B cell (primary cell): ENCODE measurements at regions not wholly inside any gene's neighbourhood (a gene's known extent, or its start where the extent isn't known, plus 50 kb on each side); places are given as distances from the start of the nearest gene placed in this dataset.

Experiments
- ATAC-seq: fragments of 200-7000 bp; cut with Tn5 transposase; one replicate; pipeline ENCODE4 v1.10.0; 2021; ENCODE audit warnings: low read depth, mild to moderate bottlenecking, moderate number of reproducible peaks, moderate library complexity
- CTCF ChIA-PET: fragments of 350-600 bp; sonication (Branson Sonifier 250); formaldehyde crosslinking; loops from one replicate; lab custom pipeline; 2021; ENCODE audit warnings: antibody characterized with exemption, inconsistent platforms; lab: Charles Lee
- POLR2A ChIA-PET: fragments of 350-600 bp; sonication (Branson Sonifier 250); formaldehyde crosslinking; loops from one replicate; lab custom pipeline; 2021; ENCODE audit warnings: antibody characterized with exemption; lab: Charles Lee
- DNase-seq: peaks from one replicate; pipeline ENCODE4 v3.0.0; 2013
- H2AFZ ChIP-seq: 2 replicates; pipeline ENCODE4 v1.6.1; 2012; ENCODE audit warnings: mild to moderate bottlenecking, low read depth, low read length; ENCODE audit not compliant: insufficient read depth, poor library complexity, severe bottlenecking
- H3K27ac ChIP-seq, 2 donors: 1 replicate in 1 of 2; 2 replicates in 1 of 2; pipeline ENCODE4 v1.5.1; 2012 to 2013; ENCODE audit warnings: low read length in 2 of 2, mild to moderate bottlenecking in 2 of 2, moderate library complexity in 1 of 2
- H3K27me3 ChIP-seq, 4 experiments: fragments of 200-600 bp in 1 of 4; sonication (generic) in 1 of 4; replicated peaks in 1 of 4; 1 replicate in 2 of 4; 2 replicates in 2 of 4; pipeline versions ENCODE4 v1.6.1 to v1.7.0; 2013 to 2016; ENCODE audit warnings: low read length in 3 of 4, mild to moderate bottlenecking in 2 of 4, mixed read lengths in 1 of 4, moderate library complexity in 1 of 4; ENCODE audit not compliant: insufficient read depth in 4 of 4, control insufficient read depth in 3 of 4; ENCODE audit errors: control extremely low read depth in 1 of 4
- H3K36me3 ChIP-seq, 2 experiments: replicated peaks in 1 of 2; 1 replicate in 1 of 2; 2 replicates in 1 of 2; pipeline versions ENCODE4 v1.6.1 to v1.7.1; 2013; ENCODE audit warnings: low read length in 1 of 2; ENCODE audit not compliant: insufficient read depth in 2 of 2, control insufficient read depth in 1 of 2; ENCODE audit errors: control extremely low read depth in 1 of 2, extremely low read depth in 1 of 2
- H3K4me1 ChIP-seq, 2 donors: fragments of 200-600 bp in 1 of 2; sonication (generic) in 1 of 2; 1 replicate in 1 of 2; 2 replicates in 1 of 2; pipeline versions ENCODE4 v1.5.1 to v1.6.1; 2013 to 2017; ENCODE audit warnings: low read length in 2 of 2; ENCODE audit not compliant: control insufficient read depth in 2 of 2, insufficient read depth in 2 of 2
- H3K4me2 ChIP-seq: replicated peaks from 2 replicates; pipeline ENCODE3; 2012; ENCODE audit warnings: mild to moderate bottlenecking, low read depth, low read length; ENCODE audit not compliant: poor library complexity, severe bottlenecking
- H3K4me3 ChIP-seq, 5 experiments: fragments of 200-600 bp in 1 of 5; sonication (generic) in 1 of 5; 1 replicate in 3 of 5; 2 replicates in 2 of 5; pipeline versions ENCODE4 v1.5.1 to v1.7.0; 2011 to 2016; ENCODE audit warnings: low read length in 4 of 5, mild to moderate bottlenecking in 4 of 5, low read depth in 2 of 5, control low read depth in 1 of 5, moderate library complexity in 1 of 5; ENCODE audit not compliant: insufficient read depth in 1 of 5; ENCODE audit errors: control extremely low read depth in 1 of 5, extremely low read depth in 1 of 5
- H3K79me2 ChIP-seq: fragments of 200-600 bp; sonication (generic); one replicate; pipeline ENCODE4 v1.6.0; 2016; ENCODE audit warnings: low read length; ENCODE audit not compliant: control insufficient read depth, insufficient read depth
- H3K9ac ChIP-seq: fragments of 200-600 bp; sonication (generic); 2 replicates; pipeline ENCODE4 v1.6.1; 2017; ENCODE audit warnings: mild to moderate bottlenecking, low read length, moderate library complexity
- H3K9me3 ChIP-seq, 3 donors: one replicate each; pipeline versions ENCODE4 v1.6.1 to v1.7.1; 2013; ENCODE audit warnings: low read length in 2 of 3; ENCODE audit not compliant: control insufficient read depth in 2 of 3, insufficient read depth in 1 of 3; ENCODE audit errors: control extremely low read depth in 1 of 3
- H4K20me1 ChIP-seq: 2 replicates; pipeline ENCODE4 v1.6.0; 2012; ENCODE audit warnings: mild to moderate bottlenecking, low read length; ENCODE audit not compliant: insufficient read depth, control insufficient read depth, poor library complexity, severe bottlenecking
- H3K27ac Mint-ChIP-seq: one replicate; pipeline ENCODE4 v1.8.0; 2021; ENCODE audit warnings: mixed read lengths
- H3K27me3 Mint-ChIP-seq: one replicate; pipeline ENCODE4 v1.8.0; 2021; ENCODE audit warnings: mixed read lengths
- H3K4me1 Mint-ChIP-seq: one replicate; pipeline ENCODE4 v1.8.0; 2021; ENCODE audit warnings: mixed read lengths
- H3K4me3 Mint-ChIP-seq: one replicate; pipeline ENCODE4 v1.8.0; 2021; ENCODE audit warnings: mixed read lengths
- H3K9me3 Mint-ChIP-seq: one replicate; pipeline ENCODE4 v1.8.0; 2022; ENCODE audit warnings: mixed read lengths; ENCODE audit not compliant: insufficient read depth
- CTCF ChIP-seq: fragments of 200-600 bp; IDR thresholded peaks from one replicate; pipeline ENCODE4 v1.8.0; 2022; ENCODE audit warnings: antibody characterized with exemption, mild to moderate bottlenecking
- EZH2 ChIP-seq: IDR thresholded peaks from 2 replicates; pipeline ENCODE4 v1.6.1; 2012; ENCODE audit warnings: borderline replicate concordance, low read depth, mild to moderate bottlenecking, moderate library complexity, low read length; ENCODE audit not compliant: insufficient read depth, poor library complexity, severe bottlenecking
- WGBS: methylation state at CpG from one replicate; pipeline ENCODE4 v1.1.5; 2013; ENCODE audit warnings: missing lambda C conversion rate; ENCODE audit not compliant: insufficient coverage; 5-methylcytosine and 5-hydroxymethylcytosine counted together
- intact Hi-C: fragments of 100-400 bp; cut with micrococcal nuclease; formaldehyde crosslinking; loops from one replicate; pipeline ENCODE4 v1.10.0; 2022

- no peak overlapping the region for H3K4me3 ChIP-seq
- Mint-ChIP-seq H3K4me1 (no peaks in the 10 kb centered on the region), H3K27ac (no peak overlapping the region), H3K4me3 (no peak overlapping the region), H3K27me3 (no peaks in the 10 kb centered on the region), H3K9me3 (no peaks in the 10 kb centered on the region)
- H3K27me3 ChIP-seq: no peaks in the 10 kb centered on the region
- no peaks in the 10 kb centered on the region for H3K36me3 ChIP-seq
- H4K20me1 ChIP-seq: no peaks in the 10 kb centered on the region
- H3K4me1 ChIP-seq: no peaks in the 10 kb centered on the region
- ChIA-PET CTCF (no interaction called here), POLR2A (no interaction called here)
- H2AFZ ChIP-seq: no peak overlapping the region
- intact Hi-C loops: no loop called here
- 64% methylated on average over 1 of the region's 1 CpG for WGBS
- no peak overlapping the region for H3K4me2 ChIP-seq
- no peaks in the 10 kb centered on the region for H3K9me3 ChIP-seq
- H3K79me2 ChIP-seq: no peaks in the 10 kb centered on the region
- H3K9ac ChIP-seq: no peak overlapping the region
- no peak overlapping the region for H3K27ac ChIP-seq
- DNase-seq (no peak), ATAC-seq (no peak)
- TF ChIP-seq EZH2 (no peak), CTCF (no peak)
Measured at GRCh38 chr9:118305331-118305730, 601.1 kb downstream of the TLR4 start.

GRCh38 chr9:118306801-118307200 is 602.6 kb downstream of the TLR4 start:
- H3K79me2 ChIP-seq: no peaks in the 10 kb centered on the region
- Mint-ChIP-seq H3K27me3 (no peaks in the 10 kb centered on the region), H3K4me1 (no peaks in the 10 kb centered on the region), H3K27ac (no peak overlapping the region), H3K4me3 (no peak overlapping the region), H3K9me3 (no peaks in the 10 kb centered on the region)
- 86% methylated on average over 1 of the region's 3 CpGs for WGBS
- ChIA-PET POLR2A (no interaction called here), CTCF (no interaction called here)
- no peak overlapping the region for H3K4me3 ChIP-seq
- no peaks in the 10 kb centered on the region for H3K9me3 ChIP-seq
- no peak overlapping the region for H3K9ac ChIP-seq
- no peaks in the 10 kb centered on the region for H4K20me1 ChIP-seq
- no peak overlapping the region for H3K4me2 ChIP-seq
- no peak for ATAC-seq
- TF ChIP-seq EZH2: no peak
- TF ChIP-seq CTCF: no peak
- H3K36me3 ChIP-seq: no peaks in the 10 kb centered on the region
- no peak overlapping the region for H2AFZ ChIP-seq
- no peak overlapping the region for H3K27ac ChIP-seq
- no peaks in the 10 kb centered on the region for H3K27me3 ChIP-seq
- no peak for DNase-seq
- H3K4me1 ChIP-seq: no peaks in the 10 kb centered on the region
- intact Hi-C loops: no loop called here
